Aorta (tissue), 5 donors: ENCODE measurements at regions not wholly inside any gene's neighbourhood (a gene's known extent, or its start where the extent isn't known, plus 50 kb on each side); places are given as distances from the start of the nearest gene placed in this dataset.

Source experiments
- ATAC-seq: fragments of 200-7000 bp; cut with Tn5 transposase; one replicate; pipeline ENCODE4 v1.9.1; 2022; ENCODE audit warnings: moderate library complexity; ENCODE audit not compliant: low FRiP score
- DNase-seq, 2 donors: peaks; one replicate each; pipeline ENCODE4 v3.0.0-alpha.2; 2020
- H3K27ac ChIP-seq, 2 donors: one replicate each; pipeline ENCODE4 v1.5.1; 2013; ENCODE audit warnings: low read length in 2 of 2, mild to moderate bottlenecking in 2 of 2, moderate library complexity in 2 of 2, control low read depth in 1 of 2, inconsistent platforms in 1 of 2, low read depth in 1 of 2
- H3K27me3 ChIP-seq, 2 donors: one replicate each; pipeline ENCODE4 v1.6.1; 2013; ENCODE audit warnings: control low read depth in 1 of 2, low read length in 1 of 2, mild to moderate bottlenecking in 1 of 2, moderate library complexity in 1 of 2; ENCODE audit not compliant: insufficient read depth in 2 of 2, control insufficient read depth in 1 of 2
- H3K36me3 ChIP-seq, 2 donors: one replicate each; pipeline ENCODE4 v1.6.1; 2013; ENCODE audit warnings: control low read depth in 1 of 2, low read length in 1 of 2, mild to moderate bottlenecking in 1 of 2; ENCODE audit not compliant: insufficient read depth in 2 of 2, control insufficient read depth in 1 of 2
- H3K4me1 ChIP-seq, 2 donors: one replicate each; pipeline ENCODE4 v1.6.1; 2013; ENCODE audit warnings: low read length in 2 of 2, control low read depth in 1 of 2, mild to moderate bottlenecking in 1 of 2, moderate library complexity in 1 of 2; ENCODE audit not compliant: insufficient read depth in 2 of 2, control insufficient read depth in 1 of 2
- H3K4me3 ChIP-seq, 2 donors: one replicate each; pipeline ENCODE4 v1.5.1; 2013; ENCODE audit warnings: low read length in 2 of 2, control low read depth in 1 of 2, mild to moderate bottlenecking in 1 of 2
- H3K9me3 ChIP-seq: one replicate; pipeline ENCODE4 v1.6.1; 2013; ENCODE audit warnings: mild to moderate bottlenecking, low read length; ENCODE audit not compliant: control insufficient read depth
- WGBS, 2 donors: extraction: QIAGEN DNeasy Blood & Tissue Kit; methylation state at CpG; one replicate each; pipeline ENCODE4 v1.1.7; 2013; 5-methylcytosine and 5-hydroxymethylcytosine counted together
- intact Hi-C, 2 donors: fragments of 100-400 bp; cut with DNase I; formaldehyde crosslinking; loops; one replicate each; pipeline versions ENCODE4 v1.14.2 to v1.15.0; 2022
- donor health status: healthy with polysubstance abuse.
- donor health status: Bipolar disorder and iron deficiency.
- donor health status: DM: no; HTN: no; CAD: no.
- donor health status: DM: no; HTN: no; CAD: no.
- donor health status: DM: yes; HTN: yes; CAD: no.

- 96 to 97% methylated on average over 4 of the region's 4 CpGs for WGBS, 2 donors
- Histone ChIP-seq H3K27ac (no peak overlapping the region), H3K4me3 (no peak overlapping the region), H3K9me3 (peaks cover 2% of the 10 kb centered on the region), H3K27me3 (no peaks in the 10 kb centered on the region), H3K4me1 (no peaks in the 10 kb centered on the region), H3K36me3 (no peaks in the 10 kb centered on the region)
- intact Hi-C loops: no loop called here
- no peak for DNase-seq
- ATAC-seq: no peak
These were observed 165.0 kb downstream of the SLC4A3 start for GRCh38 chr2:219792446-219792845.

- no peaks in the 10 kb centered on the region for H3K36me3 ChIP-seq
- H3K27me3 ChIP-seq: no peaks in the 10 kb centered on the region
- ATAC-seq (no peak), DNase-seq (no peak)
- no peak overlapping the region for H3K4me3 ChIP-seq
- H3K4me1 ChIP-seq: no peaks in the 10 kb centered on the region
- no peak overlapping the region for H3K27ac ChIP-seq
- 40 to 43% methylated on average over 2 of the region's 2 CpGs for WGBS, 2 donors
- H3K9me3 ChIP-seq: peaks cover 2% of the 10 kb centered on the region
- intact Hi-C loops: no loop called here
These were observed 171.0 kb downstream of the SLC4A3 start for GRCh38 chr2:219798430-219798829.

- no peaks in the 10 kb centered on the region for H3K9me3 ChIP-seq
- H3K36me3 ChIP-seq: no peaks in the 10 kb centered on the region
- intact Hi-C loops: no loop called here
- DNase-seq (no peak), ATAC-seq (no peak)
- no peaks in the 10 kb centered on the region for H3K4me1 ChIP-seq
- no peak overlapping the region for H3K4me3 ChIP-seq
- H3K27me3 ChIP-seq: no peaks in the 10 kb centered on the region
- no peak overlapping the region for H3K27ac ChIP-seq
- 72 to 78% methylated on average over 2 of the region's 2 CpGs for WGBS, 2 donors
These were observed 175.9 kb downstream of the SLC4A3 start for GRCh38 chr2:219803294-219803693.

GRCh38 chr2:219810895-219811294 is 183.5 kb downstream of the SLC4A3 start:
- Histone ChIP-seq H3K9me3 (peaks cover 2% of the 10 kb centered on the region), H3K27ac (no peak overlapping the region), H3K36me3 (no peaks in the 10 kb centered on the region), H3K27me3 (no peaks in the 10 kb centered on the region), H3K4me3 (no peak overlapping the region), H3K4me1 (no peaks in the 10 kb centered on the region)
- ATAC-seq: no peak
- intact Hi-C loops: no loop called here
- DNase-seq: no peak

- Histone ChIP-seq H3K4me3 (no peak overlapping the region), H3K27me3 (no peaks in the 10 kb centered on the region), H3K27ac (no peak overlapping the region), H3K4me1 (no peaks in the 10 kb centered on the region), H3K9me3 (peaks cover 2% of the 10 kb centered on the region), H3K36me3 (no peaks in the 10 kb centered on the region)
- 45 to 48% methylated on average over 2 of the region's 2 CpGs for WGBS, 2 donors
- intact Hi-C loops: no loop called here
- no peak for DNase-seq
- ATAC-seq: no peak
These were observed 185.2 kb downstream of the SLC4A3 start for GRCh38 chr2:219812672-219813071.

- Histone ChIP-seq H3K36me3 (no peaks in the 10 kb centered on the region), H3K27me3 (no peaks in the 10 kb centered on the region), H3K27ac (no peak overlapping the region), H3K4me3 (no peak overlapping the region), H3K4me1 (no peaks in the 10 kb centered on the region), H3K9me3 (peaks cover 2% of the 10 kb centered on the region)
- whole genome bisulfite sequencing, 2 donors: 69 to 72% methylated on average over 4 of the region's 4 CpGs
- intact Hi-C loops: no loop called here
- DNase-seq (no peak), ATAC-seq (no peak)
These were observed 193.3 kb downstream of the SLC4A3 start for GRCh38 chr2:219820767-219821166.

GRCh38 chr2:219823574-219823973 is 196.1 kb downstream of the SLC4A3 start:
- no peaks in the 10 kb centered on the region for H3K36me3 ChIP-seq
- DNase-seq (no peak), ATAC-seq (no peak)
- 91 to 97% methylated on average over 7 of the region's 7 CpGs for WGBS, 2 donors
- no peak overlapping the region for H3K4me3 ChIP-seq
- H3K27me3 ChIP-seq: no peaks in the 10 kb centered on the region
- peaks cover 2% of the 10 kb centered on the region for H3K9me3 ChIP-seq
- intact Hi-C loops: no loop called here
- no peaks in the 10 kb centered on the region for H3K4me1 ChIP-seq
- no peak overlapping the region for H3K27ac ChIP-seq

GRCh38 chr2:219824996-219825395 is 197.6 kb downstream of the SLC4A3 start:
- no peak overlapping the region for H3K4me3 ChIP-seq
- DNase-seq (no peak), ATAC-seq (no peak)
- no peaks in the 10 kb centered on the region for H3K27me3 ChIP-seq
- H3K27ac ChIP-seq: no peak overlapping the region
- no peaks in the 10 kb centered on the region for H3K9me3 ChIP-seq
- intact Hi-C loops: no loop called here
- 86 to 89% methylated on average over 3 of the region's 3 CpGs for WGBS, 2 donors
- H3K36me3 ChIP-seq: no peaks in the 10 kb centered on the region
- no peaks in the 10 kb centered on the region for H3K4me1 ChIP-seq

GRCh38 chr2:219828127-219828526 is 200.7 kb downstream of the SLC4A3 start:
- H3K27me3 ChIP-seq: no peaks in the 10 kb centered on the region
- 91 to 92% methylated on average over 5 of the region's 5 CpGs for WGBS, 2 donors
- H3K9me3 ChIP-seq: no peaks in the 10 kb centered on the region
- no peak for DNase-seq
- intact Hi-C loops: no loop called here
- no peak overlapping the region for H3K4me3 ChIP-seq
- H3K27ac ChIP-seq: no peak overlapping the region
- H3K4me1 ChIP-seq: no peaks in the 10 kb centered on the region
- no peaks in the 10 kb centered on the region for H3K36me3 ChIP-seq
- no peak for ATAC-seq
